ENCODE measurements at regions not wholly inside any gene's neighbourhood (a gene's known extent, or its start where the extent isn't known, plus 50 kb on each side); places are given as distances from the start of the nearest gene placed in this dataset.

DNA sequence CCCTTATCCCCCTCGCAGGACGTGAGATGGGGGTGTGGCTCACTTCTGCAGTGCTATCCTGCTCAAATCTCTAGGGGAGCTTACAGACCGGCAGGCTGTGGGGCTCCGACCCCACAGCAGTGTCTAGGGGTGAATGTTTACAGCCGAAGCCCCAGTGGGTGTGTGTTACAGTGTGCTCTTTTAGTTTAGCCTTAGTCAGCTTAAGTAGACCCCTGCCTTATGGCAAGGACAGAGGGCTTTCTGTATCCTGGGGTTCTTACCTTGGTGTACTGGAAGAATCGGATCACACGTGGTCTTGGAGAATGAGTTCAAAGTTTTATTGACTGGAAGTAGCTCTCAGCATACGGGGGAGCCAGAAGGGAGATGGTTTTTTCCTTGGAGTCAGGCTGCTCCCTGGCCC lies 348.2 kb upstream of the GYPC start:
- TF ChIP-seq GABPB1 (CRISPR knock-in tag; IDR thresholded peaks at IDR 0.05) (no peak), ZBTB21 (CRISPR knock-in tag; IDR thresholded peaks at IDR 0.05; ENCODE audit: borderline replicate concordance) (no peak), ZNF232 (CRISPR knock-in tag; IDR thresholded peaks at IDR 0.05) (no peak), ZNF263 (CRISPR knock-in tag; IDR thresholded peaks at IDR 0.05; ENCODE audit: low read depth) (no peak), CREM (CRISPR knock-in tag; IDR thresholded peaks at IDR 0.05) (no peak), ZNF512 (CRISPR knock-in tag; IDR thresholded peaks at IDR 0.05; ENCODE audit: borderline replicate concordance) (no peak), FOXK1 (CRISPR knock-in tag; IDR thresholded peaks at IDR 0.05) (no peak), ZNF138 (CRISPR knock-in tag; conservative IDR thresholded peaks at IDR 0.05) (no peak), SP1 (CRISPR knock-in tag; conservative IDR thresholded peaks at IDR 0.05) (no peak)
- TF ChIP-seq, protein P1, sequence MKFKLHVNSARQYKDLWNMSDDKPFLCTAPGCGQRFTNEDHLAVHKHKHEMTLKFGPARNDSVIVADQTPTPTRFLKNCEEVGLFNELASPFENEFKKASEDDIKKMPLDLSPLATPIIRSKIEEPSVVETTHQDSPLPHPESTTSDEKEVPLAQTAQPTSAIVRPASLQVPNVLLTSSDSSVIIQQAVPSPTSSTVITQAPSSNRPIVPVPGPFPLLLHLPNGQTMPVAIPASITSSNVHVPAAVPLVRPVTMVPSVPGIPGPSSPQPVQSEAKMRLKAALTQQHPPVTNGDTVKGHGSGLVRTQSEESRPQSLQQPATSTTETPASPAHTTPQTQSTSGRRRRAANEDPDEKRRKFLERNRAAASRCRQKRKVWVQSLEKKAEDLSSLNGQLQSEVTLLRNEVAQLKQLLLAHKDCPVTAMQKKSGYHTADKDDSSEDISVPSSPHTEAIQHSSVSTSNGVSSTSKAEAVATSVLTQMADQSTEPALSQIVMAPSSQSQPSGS (CRISPR knock-in tag; IDR thresholded peaks at IDR 0.05; ENCODE audit: borderline replicate concordance, low read depth): no peak
- TF ChIP-seq, protein P2, sequence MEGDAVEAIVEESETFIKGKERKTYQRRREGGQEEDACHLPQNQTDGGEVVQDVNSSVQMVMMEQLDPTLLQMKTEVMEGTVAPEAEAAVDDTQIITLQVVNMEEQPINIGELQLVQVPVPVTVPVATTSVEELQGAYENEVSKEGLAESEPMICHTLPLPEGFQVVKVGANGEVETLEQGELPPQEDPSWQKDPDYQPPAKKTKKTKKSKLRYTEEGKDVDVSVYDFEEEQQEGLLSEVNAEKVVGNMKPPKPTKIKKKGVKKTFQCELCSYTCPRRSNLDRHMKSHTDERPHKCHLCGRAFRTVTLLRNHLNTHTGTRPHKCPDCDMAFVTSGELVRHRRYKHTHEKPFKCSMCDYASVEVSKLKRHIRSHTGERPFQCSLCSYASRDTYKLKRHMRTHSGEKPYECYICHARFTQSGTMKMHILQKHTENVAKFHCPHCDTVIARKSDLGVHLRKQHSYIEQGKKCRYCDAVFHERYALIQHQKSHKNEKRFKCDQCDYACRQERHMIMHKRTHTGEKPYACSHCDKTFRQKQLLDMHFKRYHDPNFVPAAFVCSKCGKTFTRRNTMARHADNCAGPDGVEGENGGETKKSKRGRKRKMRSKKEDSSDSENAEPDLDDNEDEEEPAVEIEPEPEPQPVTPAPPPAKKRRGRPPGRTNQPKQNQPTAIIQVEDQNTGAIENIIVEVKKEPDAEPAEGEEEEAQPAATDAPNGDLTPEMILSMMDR (IDR thresholded peaks at IDR 0.05): no peak
- TF ChIP-seq, protein P3, sequence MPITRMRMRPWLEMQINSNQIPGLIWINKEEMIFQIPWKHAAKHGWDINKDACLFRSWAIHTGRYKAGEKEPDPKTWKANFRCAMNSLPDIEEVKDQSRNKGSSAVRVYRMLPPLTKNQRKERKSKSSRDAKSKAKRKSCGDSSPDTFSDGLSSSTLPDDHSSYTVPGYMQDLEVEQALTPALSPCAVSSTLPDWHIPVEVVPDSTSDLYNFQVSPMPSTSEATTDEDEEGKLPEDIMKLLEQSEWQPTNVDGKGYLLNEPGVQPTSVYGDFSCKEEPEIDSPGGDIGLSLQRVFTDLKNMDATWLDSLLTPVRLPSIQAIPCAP (CRISPR knock-in tag; IDR thresholded peaks at IDR 0.05): no peak
- TF ChIP-seq, protein P4, sequence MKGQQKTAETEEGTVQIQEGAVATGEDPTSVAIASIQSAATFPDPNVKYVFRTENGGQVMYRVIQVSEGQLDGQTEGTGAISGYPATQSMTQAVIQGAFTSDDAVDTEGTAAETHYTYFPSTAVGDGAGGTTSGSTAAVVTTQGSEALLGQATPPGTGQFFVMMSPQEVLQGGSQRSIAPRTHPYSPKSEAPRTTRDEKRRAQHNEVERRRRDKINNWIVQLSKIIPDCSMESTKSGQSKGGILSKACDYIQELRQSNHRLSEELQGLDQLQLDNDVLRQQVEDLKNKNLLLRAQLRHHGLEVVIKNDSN (CRISPR knock-in tag; IDR thresholded peaks at IDR 0.05): no peak
- TF ChIP-seq, protein P5, sequence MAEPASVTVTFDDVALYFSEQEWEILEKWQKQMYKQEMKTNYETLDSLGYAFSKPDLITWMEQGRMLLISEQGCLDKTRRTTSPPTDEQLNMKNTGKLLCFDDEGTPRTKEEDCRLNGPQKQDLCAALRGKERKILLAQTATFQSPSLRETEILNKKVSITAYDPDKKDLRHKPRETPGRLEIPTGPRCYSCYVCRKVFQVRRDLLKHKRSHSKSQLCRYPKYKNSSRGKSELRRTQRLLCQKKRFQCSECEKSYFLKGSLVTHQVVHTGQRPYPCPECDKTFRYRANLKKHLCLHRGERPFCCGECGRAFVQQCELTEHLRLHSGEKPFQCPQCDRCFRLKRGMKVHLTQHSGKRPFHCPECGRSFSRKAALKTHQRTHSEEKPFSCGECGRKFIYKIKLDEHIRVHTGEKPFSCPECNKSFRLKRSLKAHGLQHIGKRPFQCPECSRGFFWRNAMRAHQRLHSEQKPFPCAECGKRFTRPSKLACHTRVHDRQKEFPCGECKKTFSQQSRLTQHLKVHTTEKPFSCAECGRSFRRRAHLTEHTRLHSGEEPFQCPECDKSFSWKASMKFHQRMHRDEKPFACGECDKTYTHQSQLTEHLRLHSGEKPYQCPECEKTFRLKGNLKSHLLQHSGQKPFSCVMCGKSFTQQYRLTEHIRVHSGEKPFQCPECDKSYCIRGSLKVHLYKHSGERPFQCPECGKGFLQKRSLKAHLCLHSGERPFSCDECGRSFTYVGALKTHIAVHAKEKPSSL (CRISPR knock-in tag; conservative IDR thresholded peaks at IDR 0.05): no peak

Data from WTC11 (cell line).